ENCODE measurements at regions not wholly inside any gene's neighbourhood (a gene's known extent, or its start where the extent isn't known, plus 50 kb on each side); places are given as distances from the start of the nearest gene placed in this dataset.

GRCh38 chr5:67381236-67381880 lies 184.8 kb upstream of the CD180 start:
- DNase-seq (ENCODE audit: low read depth) = no peak

DNA sequence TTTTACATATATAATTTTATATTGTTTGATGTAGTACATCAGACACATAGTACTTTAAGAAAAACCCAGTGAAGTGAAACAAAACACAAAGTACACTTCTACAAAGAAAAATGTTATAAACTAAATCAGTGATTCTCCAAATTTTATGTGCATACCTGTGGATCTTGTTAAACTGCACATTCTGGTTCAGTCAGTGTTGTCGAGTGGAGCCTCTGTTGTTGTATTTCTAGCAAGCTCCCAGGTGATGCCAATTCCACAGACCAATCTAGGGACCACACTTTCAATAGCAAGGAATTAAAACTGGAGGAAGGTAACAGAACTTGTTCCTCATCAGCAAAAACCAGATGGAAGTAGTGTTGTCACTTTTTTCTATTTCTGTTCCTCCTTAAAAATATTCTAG lies 183.8 kb upstream of the CD180 start:
- DNase-seq (ENCODE audit: low read depth) = no peak

DNA sequence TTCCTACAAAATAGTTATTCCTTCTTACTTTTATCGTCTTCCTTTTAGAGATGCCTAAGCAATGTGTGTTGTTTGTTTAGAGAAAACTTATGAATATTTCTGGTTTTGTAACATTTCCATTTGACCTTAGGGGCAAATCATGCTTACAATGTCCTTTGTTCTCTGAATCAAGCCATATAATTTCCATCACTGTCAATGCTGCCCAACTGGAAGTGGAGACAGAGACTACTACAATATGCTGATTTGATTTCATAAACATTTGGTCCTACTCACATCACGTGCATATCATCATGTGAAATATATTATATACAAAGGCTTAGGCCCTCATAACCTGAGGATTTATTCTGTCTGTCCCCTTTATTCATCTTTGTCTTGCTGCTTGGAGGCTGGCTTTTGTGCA lies 183.2 kb upstream of the CD180 start:
- DNase-seq (ENCODE audit: low read depth) = no peak

DNA sequence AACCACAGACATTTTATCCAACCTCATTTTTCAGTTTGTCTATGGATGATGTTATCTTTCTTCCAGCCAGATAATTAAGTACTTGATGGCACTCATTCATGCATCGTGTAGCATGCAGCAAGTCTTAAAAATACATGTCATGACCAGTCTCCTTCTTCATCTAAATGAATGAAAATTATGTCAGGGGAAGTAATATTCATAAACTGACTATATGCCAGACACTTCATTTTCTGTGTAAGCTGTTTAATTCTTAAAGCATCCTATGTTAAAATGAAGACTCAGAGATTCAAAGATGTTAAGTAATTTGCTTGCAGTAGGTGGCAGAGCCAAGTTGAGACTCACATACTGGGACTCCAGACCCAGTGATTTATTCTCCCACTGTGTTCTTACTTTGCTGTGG lies 181.7 kb upstream of the CD180 start:
- DNase-seq (ENCODE audit: low read depth) = no peak

- DNase-seq (ENCODE audit: low read depth) = no peak
Observed at GRCh38 chr5:67377631-67378030, 181.0 kb upstream of the CD180 start.

GRCh38 chr5:67375606-67376005 lies 179.0 kb upstream of the CD180 start:
- no peak for DNase-seq (ENCODE audit: low read depth)

DNA sequence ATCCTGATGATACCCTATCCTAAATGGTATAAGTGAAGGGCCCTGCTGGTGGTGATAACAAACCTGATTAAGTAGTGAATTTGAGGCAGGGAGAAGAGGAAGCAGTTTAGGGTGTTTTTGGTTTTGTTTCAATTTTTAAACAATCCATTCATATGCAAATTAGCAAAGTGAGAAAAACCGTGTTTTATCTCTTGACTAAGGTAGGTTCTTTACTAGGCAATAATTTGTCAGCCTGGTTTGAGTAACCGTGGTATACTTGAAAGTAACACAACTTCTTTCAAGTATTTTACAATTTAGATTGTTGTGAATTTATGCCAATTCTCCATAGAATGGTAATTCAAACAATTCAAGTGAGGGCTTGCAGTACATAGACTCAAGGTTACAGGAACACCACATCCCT lies 177.8 kb upstream of the CD180 start:
- no peak for DNase-seq (ENCODE audit: low read depth)

GRCh38 chr5:67373518-67373917 lies 176.9 kb upstream of the CD180 start:
- DNase-seq (ENCODE audit: low read depth) = no peak

DNA sequence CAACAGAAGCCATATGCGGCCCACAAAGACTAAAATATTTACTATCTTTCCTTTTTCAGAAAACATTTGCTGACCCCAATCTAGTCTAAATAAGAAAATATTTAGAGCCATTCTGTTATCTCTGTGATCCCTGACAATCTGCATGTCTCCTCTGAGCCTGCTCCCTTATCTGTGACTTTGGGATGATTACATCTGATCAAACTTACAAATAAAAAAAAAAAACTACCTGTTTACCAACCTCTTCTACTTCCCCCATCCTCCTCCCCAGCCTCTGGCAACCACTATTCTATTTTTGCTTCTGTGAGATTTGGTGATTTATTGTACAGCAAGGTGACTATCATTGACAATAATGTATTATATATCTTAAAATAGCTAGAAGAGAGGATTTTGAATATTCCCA lies 176.3 kb upstream of the CD180 start:
- DNase-seq (ENCODE audit: low read depth) = no peak

GRCh38 chr5:67371924-67372323 lies 175.3 kb upstream of the CD180 start:
- DNase-seq (ENCODE audit: low read depth) = no peak

GRCh38 chr5:67366691-67367395 lies 170.2 kb upstream of the CD180 start:
- no peak for DNase-seq (ENCODE audit: low read depth)

DNA sequence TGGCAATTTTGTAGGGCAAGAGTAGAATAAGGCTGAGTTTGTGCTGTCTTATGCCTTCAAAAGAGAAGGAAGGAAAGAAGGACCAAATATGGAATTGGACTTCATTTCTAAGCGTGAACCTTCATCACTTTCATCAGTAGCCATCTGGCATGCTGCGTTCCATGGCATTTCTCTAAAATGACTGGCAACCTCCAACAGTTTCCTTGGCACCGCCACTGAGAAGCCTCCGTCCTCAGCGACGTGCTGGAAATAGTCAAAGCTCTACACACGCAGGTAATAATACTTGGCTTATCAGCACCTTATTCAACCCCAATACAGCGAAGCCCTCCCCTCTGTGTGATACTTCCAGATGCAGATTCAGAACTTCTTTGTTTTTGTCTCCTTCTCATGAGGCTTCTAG lies 169.7 kb upstream of the CD180 start:
- no peak for DNase-seq (ENCODE audit: low read depth)

DNA sequence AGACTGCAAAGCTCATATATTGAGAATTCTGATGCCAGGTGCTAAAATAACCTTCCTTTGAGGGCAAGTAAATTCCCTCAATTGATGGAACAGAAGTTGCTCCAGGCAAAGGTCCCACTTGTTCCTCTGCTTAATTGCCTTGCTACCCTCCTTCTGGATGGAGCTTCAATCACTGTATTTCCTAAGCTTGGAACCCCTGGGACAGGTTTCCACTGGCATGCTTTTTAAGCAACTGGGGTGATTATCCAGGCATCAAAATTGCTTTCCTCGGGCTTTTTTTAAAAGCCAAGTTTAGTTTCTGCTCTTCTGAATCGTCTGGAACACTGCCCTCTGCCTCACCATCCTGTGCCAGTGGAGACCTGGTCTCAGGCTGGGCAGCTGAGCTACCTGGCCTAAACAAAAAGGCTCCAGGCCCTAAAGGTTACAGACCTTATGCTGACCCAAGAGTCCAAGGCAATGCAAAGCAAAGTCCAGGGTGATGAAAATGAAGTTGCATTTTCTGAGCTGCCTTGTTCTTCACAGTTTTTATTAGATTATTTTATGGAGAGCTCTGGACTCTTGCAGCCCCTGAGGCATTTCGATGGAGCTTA lies 167.9 kb upstream of the CD180 start:
- DNase-seq (ENCODE audit: low read depth) = no peak

DNA sequence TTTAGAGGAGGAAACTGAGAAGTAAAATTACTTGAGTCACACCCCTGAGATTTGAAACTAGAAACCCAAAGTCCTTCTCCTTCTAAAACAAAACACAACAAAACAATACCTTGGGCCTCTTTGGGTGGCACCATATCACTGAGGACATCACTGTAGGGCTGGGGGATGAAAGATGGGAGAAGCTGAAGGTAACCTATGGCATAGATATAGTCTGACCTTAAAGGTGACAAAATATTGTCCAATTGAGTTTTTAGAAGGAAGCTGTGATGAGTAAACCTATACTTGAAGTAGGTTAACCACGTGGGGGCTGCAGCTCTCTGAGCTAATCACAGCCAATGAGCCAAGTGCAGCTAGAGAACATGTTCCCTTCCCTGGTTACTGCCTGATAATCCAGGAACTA lies 167.4 kb upstream of the CD180 start:
- no peak for DNase-seq (ENCODE audit: low read depth)

- DNase-seq (ENCODE audit: low read depth) = no peak
Observed at GRCh38 chr5:67363180-67363709, 166.6 kb upstream of the CD180 start.

DNA sequence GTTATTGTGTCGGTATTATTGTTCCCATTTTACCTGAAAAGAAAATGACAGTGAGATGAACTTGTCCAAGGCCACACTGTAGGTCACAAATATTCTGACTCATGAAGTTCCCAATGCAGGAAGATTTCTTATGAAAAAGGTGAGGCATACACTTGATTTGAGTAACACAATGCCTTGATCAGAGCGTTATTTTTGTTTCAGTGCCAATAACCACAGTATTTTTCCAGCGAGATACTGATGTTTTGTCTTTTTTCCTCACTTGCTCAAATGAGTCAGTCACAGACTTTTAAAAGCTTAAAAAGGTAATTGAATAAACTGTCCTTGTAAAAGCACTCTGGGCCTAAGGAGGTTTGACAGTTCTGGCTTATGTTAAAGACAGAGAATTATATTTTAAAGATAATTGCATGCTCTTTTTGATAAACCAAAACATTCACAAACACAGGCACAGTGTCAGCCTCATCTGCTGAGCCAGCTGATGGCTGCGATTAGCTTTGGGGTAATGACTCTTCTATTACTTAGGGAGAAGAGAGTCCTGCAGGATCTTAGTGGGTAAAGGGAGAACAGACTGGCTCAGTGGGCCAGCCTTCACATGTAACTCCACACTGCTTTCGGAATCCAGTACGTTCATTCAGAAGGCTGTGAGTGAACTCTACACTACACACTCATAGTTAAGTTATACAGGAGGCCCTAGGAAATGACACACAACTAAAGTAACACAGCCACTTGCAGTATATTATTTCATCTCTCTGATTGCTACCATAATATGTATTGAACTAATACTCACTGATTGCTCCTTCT lies 165.5 kb upstream of the CD180 start:
- DNase-seq (ENCODE audit: low read depth) = peak; percentile 52

DNA sequence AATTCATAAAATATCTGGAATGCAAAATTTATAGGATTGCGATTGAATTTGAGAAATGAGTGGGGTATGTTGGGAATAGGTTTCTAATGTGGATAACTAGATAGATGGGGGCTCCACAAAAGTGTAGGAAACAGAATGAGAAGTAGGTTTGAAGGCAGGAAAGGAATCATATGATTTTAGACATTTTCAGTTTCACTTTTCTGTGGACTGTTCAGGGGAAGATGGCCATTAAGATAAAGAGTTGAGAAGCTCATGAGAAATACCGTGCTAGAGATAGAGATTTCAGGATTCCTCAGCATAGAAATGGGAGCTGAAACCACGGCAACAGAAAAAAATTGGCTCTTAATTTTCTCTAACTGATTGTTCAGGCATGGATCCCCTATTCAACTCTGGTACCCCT lies 163.4 kb upstream of the CD180 start:
- DNase-seq (ENCODE audit: low read depth) = no peak

- DNase-seq (ENCODE audit: low read depth) = no peak
Observed at GRCh38 chr5:67358186-67358585, 161.6 kb upstream of the CD180 start.

DNA sequence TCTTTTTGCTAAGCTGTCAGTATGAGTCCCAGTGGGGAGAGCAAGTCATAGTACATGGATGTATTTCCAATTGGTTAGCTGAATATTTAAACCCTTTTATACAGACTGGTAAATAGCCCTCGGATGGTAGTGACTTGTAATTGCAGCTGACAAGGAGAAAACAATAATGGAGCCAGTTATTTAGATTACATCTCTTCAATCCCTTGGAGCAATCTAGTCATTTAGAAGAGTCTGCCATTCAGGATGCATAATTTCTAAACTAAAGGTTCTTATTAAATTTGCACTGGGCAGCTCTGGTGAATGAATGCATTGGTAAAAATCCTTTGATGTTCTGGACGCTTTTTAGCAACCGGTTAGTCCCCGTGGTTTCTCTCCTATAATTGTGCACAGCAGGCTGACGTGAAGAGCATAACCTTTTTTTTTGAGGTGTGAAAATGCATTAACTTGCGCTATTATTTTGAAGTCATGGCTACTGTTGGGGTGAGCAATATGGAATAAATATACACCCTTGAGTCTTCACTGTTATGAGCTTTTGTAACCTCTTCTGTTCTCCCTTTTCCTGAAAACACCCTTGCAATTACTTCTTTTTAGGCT lies 158.6 kb upstream of the CD180 start:
- no peak for DNase-seq (ENCODE audit: low read depth)

DNA sequence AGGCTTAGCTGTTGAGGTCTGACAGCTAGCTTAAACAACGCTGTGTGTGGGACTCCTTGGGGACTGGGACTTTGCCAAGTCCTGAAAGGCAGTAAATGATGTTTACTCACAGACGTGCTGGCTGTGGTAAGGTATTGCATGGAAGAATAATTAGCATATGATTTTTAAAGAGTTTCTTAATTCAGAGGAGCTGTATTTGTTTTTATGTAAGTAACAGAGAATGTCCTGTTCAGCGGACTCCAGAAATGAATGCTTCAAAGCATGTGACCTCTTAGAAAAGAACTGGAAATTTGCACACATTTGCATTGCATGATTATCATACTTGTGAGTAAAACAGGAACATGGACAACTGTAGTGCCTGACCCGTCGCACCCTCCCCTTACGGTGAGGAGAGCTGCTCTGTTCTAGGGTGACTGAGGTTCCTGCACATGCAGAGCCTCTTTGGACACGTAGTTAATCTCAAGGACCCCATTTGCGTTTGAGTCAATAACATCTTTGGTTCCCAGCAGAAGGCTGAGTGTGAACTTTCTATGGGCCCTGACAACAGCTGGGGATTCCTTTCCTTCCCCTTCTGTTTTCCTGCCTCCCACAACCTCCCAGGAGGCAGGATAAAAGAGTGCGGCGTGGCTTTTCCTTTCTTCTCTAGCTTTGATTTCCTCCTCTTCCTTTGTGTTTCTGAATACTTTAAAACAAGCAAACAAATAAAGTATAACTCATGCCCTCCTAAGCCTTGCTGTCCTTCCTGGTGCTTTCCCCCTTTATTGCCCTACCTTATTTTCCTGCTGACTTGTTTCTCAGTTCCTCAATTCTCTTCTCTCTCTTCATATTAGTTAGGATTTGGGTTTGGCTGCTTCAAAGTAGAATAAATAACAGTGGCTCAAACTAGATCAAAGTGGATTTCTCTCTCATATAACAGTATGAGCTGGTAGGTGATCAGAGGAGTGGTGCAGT lies 157.2 kb upstream of the CD180 start:
- DNase-seq (ENCODE audit: low read depth) = no peak
